ENCODE measurements at regions not wholly inside any gene's neighbourhood (a gene's known extent, or its start where the extent isn't known, plus 50 kb on each side); places are given as distances from the start of the nearest gene placed in this dataset.
"Not testable (repeated sequence)": the region's sequence is repeated elsewhere in the genome, so short reads cannot be mapped to it uniquely, and the experiment has no call there.

GRCh38 chr4:65265526-65265925 is 404.8 kb downstream of the EPHA5 start:
- in situ Hi-C loops (cut with MboI; ENCODE audit: low sequenced_read_pairs): no loop called here

- in situ Hi-C loops (cut with MboI; ENCODE audit: low sequenced_read_pairs): no loop called here
Observed at GRCh38 chr4:65259296-65259695, 411.0 kb downstream of the EPHA5 start.

- in situ Hi-C loops (cut with MboI; ENCODE audit: low sequenced_read_pairs): no loop called here
Observed at GRCh38 chr4:65250916-65251315, 419.4 kb downstream of the EPHA5 start.

- in situ Hi-C loops (cut with MboI; ENCODE audit: low sequenced_read_pairs): no loop called here
Observed at GRCh38 chr4:65249111-65249510, 421.2 kb downstream of the EPHA5 start.

- in situ Hi-C loops (cut with MboI; ENCODE audit: low sequenced_read_pairs): no loop called here
Observed at GRCh38 chr4:65242156-65242846, 428.0 kb downstream of the EPHA5 start.

- in situ Hi-C loops (cut with MboI; ENCODE audit: low sequenced_read_pairs): no loop called here
Observed at GRCh38 chr4:65241257-65241997, 428.9 kb downstream of the EPHA5 start.

GRCh38 chr4:65234061-65234460 is 436.2 kb downstream of the EPHA5 start:
- in situ Hi-C loops (cut with MboI; ENCODE audit: low sequenced_read_pairs): no loop called here

- in situ Hi-C loops (cut with MboI; ENCODE audit: low sequenced_read_pairs): no loop called here
Observed at GRCh38 chr4:65227628-65228027, 442.7 kb downstream of the EPHA5 start.

- in situ Hi-C loops (cut with MboI; ENCODE audit: low sequenced_read_pairs): no loop called here
Observed at GRCh38 chr4:65223601-65224000, 446.7 kb downstream of the EPHA5 start.

- in situ Hi-C loops (cut with MboI; ENCODE audit: low sequenced_read_pairs): not testable (repeated sequence)
Observed at GRCh38 chr4:65223074-65223473, 447.2 kb downstream of the EPHA5 start.

GRCh38 chr4:65217179-65217578 is 453.1 kb downstream of the EPHA5 start:
- in situ Hi-C loops (cut with MboI; ENCODE audit: low sequenced_read_pairs): no loop called here

- in situ Hi-C loops (cut with MboI; ENCODE audit: low sequenced_read_pairs): no loop called here
Observed at GRCh38 chr4:65202853-65203236, 467.4 kb downstream of the EPHA5 start.

- in situ Hi-C loops (cut with MboI; ENCODE audit: low sequenced_read_pairs): no loop called here
Observed at GRCh38 chr4:65202165-65202852, 468.0 kb downstream of the EPHA5 start.

GRCh38 chr4:65195666-65196065 is 474.6 kb downstream of the EPHA5 start:
- in situ Hi-C loops (cut with MboI; ENCODE audit: low sequenced_read_pairs): no loop called here

- in situ Hi-C loops (cut with MboI; ENCODE audit: low sequenced_read_pairs): no loop called here
Observed at GRCh38 chr4:65195002-65195401, 475.3 kb downstream of the EPHA5 start.

GRCh38 chr4:65193985-65194384 is 476.3 kb downstream of the EPHA5 start:
- in situ Hi-C loops (cut with MboI; ENCODE audit: low sequenced_read_pairs): no loop called here

GRCh38 chr4:65190780-65191179 is 479.5 kb downstream of the EPHA5 start:
- in situ Hi-C loops (cut with MboI; ENCODE audit: low sequenced_read_pairs): no loop called here

GRCh38 chr4:65175585-65175984 is 494.7 kb downstream of the EPHA5 start:
- in situ Hi-C loops (cut with MboI; ENCODE audit: low sequenced_read_pairs): no loop called here

GRCh38 chr4:65170768-65171514 is 499.3 kb downstream of the EPHA5 start:
- in situ Hi-C loops (cut with MboI; ENCODE audit: low sequenced_read_pairs): no loop called here

GRCh38 chr4:65167719-65168118 is 502.6 kb downstream of the EPHA5 start:
- in situ Hi-C loops (cut with MboI; ENCODE audit: low sequenced_read_pairs): no loop called here

GRCh38 chr4:65152205-65152604 is 518.1 kb downstream of the EPHA5 start:
- in situ Hi-C loops (cut with MboI; ENCODE audit: low sequenced_read_pairs): no loop called here

All from HL-60/S4 (cell line).